ENCODE measurements at regions not wholly inside any gene's neighbourhood (a gene's known extent, or its start where the extent isn't known, plus 50 kb on each side); places are given as distances from the start of the nearest gene placed in this dataset.

DNA sequence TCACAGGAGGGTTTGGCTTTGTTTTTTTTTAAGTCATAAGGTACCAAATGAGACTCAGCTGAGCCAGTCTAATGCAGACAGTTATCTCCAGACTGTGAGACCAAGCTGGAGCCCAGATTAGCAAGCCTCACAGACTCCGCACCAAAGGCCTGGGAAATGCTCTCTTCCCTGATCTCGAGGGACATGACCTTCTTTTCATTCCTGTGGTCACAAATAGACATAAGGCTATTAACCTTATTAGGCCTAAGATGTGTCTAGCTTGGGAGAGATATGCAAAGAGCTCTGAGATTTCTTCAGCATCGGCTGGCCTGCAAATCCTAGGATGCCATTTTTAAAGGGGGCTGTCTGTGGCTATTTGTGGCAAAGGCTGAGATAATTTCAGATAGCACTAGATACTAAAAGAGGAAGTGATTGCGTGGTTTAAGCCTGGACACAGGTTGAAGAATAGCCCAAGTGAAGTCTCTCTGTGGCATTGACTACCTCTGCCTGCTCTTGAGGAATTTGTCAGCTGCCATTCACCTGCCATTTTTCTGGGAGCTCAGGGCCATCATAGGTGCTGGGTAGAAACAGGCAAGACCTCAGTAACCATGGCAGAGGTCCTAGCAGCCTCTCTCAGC, 301.3 kb downstream of the SIPA1L2 start:
- Histone ChIP-seq H3K36me3 (no peaks in the 10 kb centered on the region), H3K27ac (no peak overlapping the region), H3K4me1 (no peaks in the 10 kb centered on the region), H3K9me3 (no peaks in the 10 kb centered on the region), H3K4me3 (no peak overlapping the region), H3K27me3 (no peaks in the 10 kb centered on the region)
- intact Hi-C loops (cut with DNase I) = no loop called here
- ATAC-seq (no peak), DNase-seq (no peak)
- no peak for TF ChIP-seq CTCF (IDR thresholded peaks at IDR 0.05)

- ATAC-seq = no peak
- intact Hi-C loops (cut with DNase I) = no loop called here
Observed at GRCh38 chr1:232327899-232328298, 302.0 kb downstream of the SIPA1L2 start.

GRCh38 chr1:232327269-232327668, 302.7 kb downstream of the SIPA1L2 start:
- H3K36me3 ChIP-seq = no peaks in the 10 kb centered on the region
- intact Hi-C loops (cut with DNase I) = no loop called here
- no peak overlapping the region for H3K27ac ChIP-seq
- H3K27me3 ChIP-seq = no peaks in the 10 kb centered on the region
- no peak overlapping the region for H3K4me3 ChIP-seq
- TF ChIP-seq CTCF (IDR thresholded peaks at IDR 0.05) = no peak
- ATAC-seq (no peak), DNase-seq (no peak)
- H3K4me1 ChIP-seq = no peaks in the 10 kb centered on the region
- H3K9me3 ChIP-seq = no peaks in the 10 kb centered on the region

More at GRCh38 chr1:232327899-232328298, 302.0 kb downstream of the SIPA1L2 start:
- Histone ChIP-seq H3K27me3 (no peaks in the 10 kb centered on the region), H3K9me3 (no peaks in the 10 kb centered on the region), H3K4me3 (no peak overlapping the region), H3K36me3 (no peaks in the 10 kb centered on the region), H3K4me1 (no peaks in the 10 kb centered on the region), H3K27ac (no peak overlapping the region)
- DNase-seq = no peak
- no peak for TF ChIP-seq CTCF (IDR thresholded peaks at IDR 0.05)

GRCh38 chr1:232322162-232322734, 307.7 kb downstream of the SIPA1L2 start:
- DNase-seq (no peak), ATAC-seq (peak; percentile 67)
- no peaks in the 10 kb centered on the region for H3K9me3 ChIP-seq
- H3K4me3 ChIP-seq = no peak overlapping the region
- H3K27me3 ChIP-seq = no peaks in the 10 kb centered on the region
- no peaks in the 10 kb centered on the region for H3K4me1 ChIP-seq
- no peak for TF ChIP-seq CTCF (IDR thresholded peaks at IDR 0.05)
- H3K27ac ChIP-seq = no peak overlapping the region
- no peaks in the 10 kb centered on the region for H3K36me3 ChIP-seq
- intact Hi-C loops (cut with DNase I) = no loop called here

- no peak for DNase-seq
Observed at GRCh38 chr1:232319518-232320210, 310.3 kb downstream of the SIPA1L2 start.

More at GRCh38 chr1:232319518-232320210, 310.3 kb downstream of the SIPA1L2 start:
- intact Hi-C loops (cut with DNase I) = no loop called here
- ATAC-seq = no peak
- no peak for TF ChIP-seq CTCF (IDR thresholded peaks at IDR 0.05)
- no peaks in the 10 kb centered on the region for H3K36me3 ChIP-seq
- no peaks in the 10 kb centered on the region for H3K4me1 ChIP-seq
- no peak overlapping the region for H3K4me3 ChIP-seq
- H3K27me3 ChIP-seq = no peaks in the 10 kb centered on the region
- no peaks in the 10 kb centered on the region for H3K9me3 ChIP-seq
- no peak overlapping the region for H3K27ac ChIP-seq

Data from upper lobe of right lung (tissue), 1 donor.